22Rv1 (cell line): ENCODE measurements at regions not wholly inside any gene's neighbourhood (a gene's known extent, or its start where the extent isn't known, plus 50 kb on each side); places are given as distances from the start of the nearest gene placed in this dataset.

Experiments used
- H3K27ac ChIP-seq: fragments of 450-650 bp; 2 replicates; pipeline ENCODE4 v1.5.1; 2017
- CTCF ChIP-seq: fragments of 450-650 bp; IDR thresholded peaks from 2 replicates; pipeline ENCODE4 v1.5.1; 2017; ENCODE audit warnings: mild to moderate bottlenecking
- ZFX ChIP-seq: fragments of 450-650 bp; IDR thresholded peaks from 2 replicates; pipeline ENCODE4 v1.6.1; 2017; ENCODE audit warnings: antibody characterized with exemption, borderline replicate concordance

GRCh38 chr5:100726116-100726515 lies 177.0 kb downstream of the ST8SIA4 start:
- H3K27ac ChIP-seq: no peak overlapping the region
- TF ChIP-seq ZFX (no peak), CTCF (no peak)

- TF ChIP-seq ZFX (no peak), CTCF (no peak)
- no peak overlapping the region for H3K27ac ChIP-seq
Observed at GRCh38 chr5:100731768-100732167, 171.3 kb downstream of the ST8SIA4 start.

GRCh38 chr5:100746730-100747129 lies 156.4 kb downstream of the ST8SIA4 start:
- H3K27ac ChIP-seq: no peak overlapping the region

GRCh38 chr5:100749771-100750284 lies 153.3 kb downstream of the ST8SIA4 start:
- H3K27ac ChIP-seq: no peak overlapping the region
- TF ChIP-seq ZFX (no peak), CTCF (no peak)

More at GRCh38 chr5:100746730-100747129, 156.4 kb downstream of the ST8SIA4 start:
- no peak for TF ChIP-seq CTCF
- TF ChIP-seq ZFX: no peak

- no peak for TF ChIP-seq CTCF
- no peak for TF ChIP-seq ZFX
- H3K27ac ChIP-seq: no peak overlapping the region
Observed at GRCh38 chr5:100755435-100755834, 147.6 kb downstream of the ST8SIA4 start.
